ENCODE measurements at regions not wholly inside any gene's neighbourhood (a gene's known extent, or its start where the extent isn't known, plus 50 kb on each side); places are given as distances from the start of the nearest gene placed in this dataset.

- TF ChIP-seq POLR2AphosphoS5 (IDR thresholded peaks at IDR 0.05; ENCODE audit: insufficient read depth, low read depth, low read length) (no peak), POLR2A (IDR thresholded peaks at IDR 0.05; ENCODE audit: low read depth, low read length) (no peak), CTCF (IDR thresholded peaks at IDR 0.05; ENCODE audit: extremely low read depth in 1 of 2, insufficient read depth in 1 of 2, low read depth in 1 of 2, low read length in 2 of 2) (no peak), MAX (IDR thresholded peaks at IDR 0.05; ENCODE audit: insufficient read depth, insufficient read length) (no peak), EZH2 (IDR thresholded peaks at IDR 0.05; ENCODE audit: borderline replicate concordance, low read depth, low read length, severe bottlenecking) (no peak), FOS (IDR thresholded peaks at IDR 0.05; ENCODE audit: borderline replicate concordance, insufficient read depth, low read length) (no peak)
These were observed 50.2 kb upstream of the PICALM start for GRCh38 chr11:86119077-86119476.

Measured in endothelial cell of umbilical vein (primary cell).